H1 (cell line): ENCODE measurements at regions not wholly inside any gene's neighbourhood (a gene's known extent, or its start where the extent isn't known, plus 50 kb on each side); places are given as distances from the start of the nearest gene placed in this dataset.

Experiments
- CTCF ChIA-PET: fragments of 300-600 bp; sonication (Branson Sonifier 250); formaldehyde crosslinking; loops from one replicate; lab custom pipeline; 2021; ENCODE audit not compliant: partially characterized antibody; lab: Charles Lee
- POLR2A ChIA-PET: fragments of 300-600 bp; sonication (Branson Sonifier 250); formaldehyde crosslinking; loops from one replicate; lab custom pipeline; 2021; ENCODE audit warnings: inconsistent platforms; ENCODE audit not compliant: partially characterized antibody; lab: Charles Lee
- DNase-seq, 2 experiments: peaks; one replicate each; pipeline versions ENCODE4 v3.0.0 to v3.0.0-alpha.2; 2010 to 2022; ENCODE audit warnings: low spot score in 2 of 2, low read depth in 1 of 2, mixed read lengths in 1 of 2
- FAIRE-seq: peaks from 2 replicates; lab custom pipeline; 2011; peaks lifted over from hg19 to GRCh38; lab: Jason Lieb, UNC
- H2AFZ ChIP-seq: 2 replicates; pipeline ENCODE4 v1.8.1; 2012; ENCODE audit warnings: low read length, inconsistent platforms
- H2AK5ac ChIP-seq: 2 replicates; pipeline ENCODE4 v1.6.1; 2013; ENCODE audit warnings: low read depth, low read length
- H2BK120ac ChIP-seq: replicated peaks from 2 replicates; pipeline ENCODE3; 2013; ENCODE audit warnings: low read depth, low read length, inconsistent platforms
- H2BK12ac ChIP-seq: 2 replicates; pipeline ENCODE4 v1.6.1; 2013; ENCODE audit warnings: low read depth, low read length
- H2BK15ac ChIP-seq: 2 replicates; pipeline ENCODE4 v1.6.1; 2013; ENCODE audit warnings: low read length
- H2BK20ac ChIP-seq: 2 replicates; pipeline ENCODE4 v1.6.1; 2013; ENCODE audit warnings: low read length
- H2BK5ac ChIP-seq: 2 replicates; pipeline ENCODE4 v1.6.1; 2013; ENCODE audit warnings: low read depth, low read length
- H3K14ac ChIP-seq: 2 replicates; pipeline ENCODE4 v1.6.1; 2013; ENCODE audit warnings: inconsistent platforms; ENCODE audit not compliant: insufficient read length
- H3K18ac ChIP-seq: 2 replicates; pipeline ENCODE4 v1.6.1; 2013; ENCODE audit warnings: low read length; ENCODE audit errors: extremely low read depth
- H3K23ac ChIP-seq: 2 replicates; pipeline ENCODE4 v1.6.1; 2013; ENCODE audit warnings: inconsistent platforms; ENCODE audit not compliant: insufficient read length
- H3K23me2 ChIP-seq: 2 replicates; pipeline ENCODE4 v1.6.1; 2013; ENCODE audit warnings: low read depth, low read length
- H3K27ac ChIP-seq: 2 replicates; pipeline ENCODE4 v1.6.1; 2011; ENCODE audit warnings: low read depth, low read length, inconsistent platforms
- H3K27me3 ChIP-seq, 4 experiments: replicated peaks in 1 of 4; 1 replicate in 1 of 4; 2 replicates in 3 of 4; pipeline versions ENCODE4 v1.6.1 to v1.8.1; 2011 to 2013; ENCODE audit warnings: low read length in 3 of 4, mild to moderate bottlenecking in 3 of 4, inconsistent platforms in 2 of 4, mixed read lengths in 2 of 4, moderate library complexity in 1 of 4; ENCODE audit not compliant: control insufficient read depth in 3 of 4, insufficient read depth in 3 of 4; ENCODE audit errors: extremely low read depth in 1 of 4
- H3K36me3 ChIP-seq, 4 experiments: 2 replicates each; pipeline versions ENCODE4 v1.6.1 to v1.8.1; 2011 to 2013; ENCODE audit warnings: mild to moderate bottlenecking in 4 of 4, low read length in 3 of 4, moderate library complexity in 2 of 4, control low read depth in 1 of 4, inconsistent platforms in 1 of 4; ENCODE audit not compliant: insufficient read depth in 4 of 4, control insufficient read depth in 2 of 4
- H3K4ac ChIP-seq: replicated peaks from 2 replicates; pipeline ENCODE3; 2013; ENCODE audit warnings: low read length, low read depth, mixed read lengths, inconsistent platforms; ENCODE audit not compliant: insufficient read length
- H3K4me1 ChIP-seq, 4 experiments: replicated peaks in 1 of 4; 1 replicate in 1 of 4; 2 replicates in 3 of 4; pipeline versions ENCODE4 v1.6.1 to v1.8.1; 2011 to 2013; ENCODE audit warnings: low read length in 3 of 4, inconsistent platforms in 2 of 4, mixed read lengths in 1 of 4; ENCODE audit not compliant: insufficient read depth in 4 of 4, control insufficient read depth in 3 of 4
- H3K4me2 ChIP-seq, 2 experiments: 2 replicates each; pipeline versions ENCODE4 v1.6.1 to v1.8.1; 2011 to 2013; ENCODE audit warnings: low read depth in 2 of 2, low read length in 2 of 2, control low read depth in 1 of 2, inconsistent platforms in 1 of 2, mild to moderate bottlenecking in 1 of 2; ENCODE audit not compliant: insufficient read depth in 1 of 2
- H3K4me3 ChIP-seq, 4 experiments: fragments of 200-600, 300-600 bp in 1 of 4; sonication (generic), shearing (Covaris generic), sonication (Bioruptor Twin) in 1 of 4; 2 replicates each; pipeline versions ENCODE4 v1.5.1 to v1.8.1; 2011 to 2016; ENCODE audit warnings: low read length in 4 of 4, low read depth in 3 of 4, control low read depth in 2 of 4, inconsistent platforms in 2 of 4, mild to moderate bottlenecking in 2 of 4, mixed read lengths in 1 of 4, moderate library complexity in 1 of 4; ENCODE audit not compliant: insufficient read depth in 2 of 4; ENCODE audit errors: extremely low read depth in 1 of 4
- H3K56ac ChIP-seq: replicated peaks from 2 replicates; pipeline ENCODE3; 2013; ENCODE audit warnings: low read depth, mild to moderate bottlenecking, mixed read lengths, low read length, inconsistent platforms; ENCODE audit not compliant: insufficient read length
- H3K79me1 ChIP-seq: 2 replicates; pipeline ENCODE4 v1.6.1; 2013; ENCODE audit warnings: low read depth, low read length, control low read depth
- H3K79me2 ChIP-seq, 2 experiments: 2 replicates each; pipeline versions ENCODE4 v1.6.1 to v1.8.1; 2012 to 2013; ENCODE audit warnings: low read length in 2 of 2, mild to moderate bottlenecking in 2 of 2, inconsistent platforms in 1 of 2; ENCODE audit not compliant: insufficient read depth in 2 of 2, control insufficient read depth in 1 of 2
- H3K9ac ChIP-seq, 4 experiments: replicated peaks in 1 of 4; 1 replicate in 1 of 4; 2 replicates in 3 of 4; pipeline versions ENCODE4 v1.6.1 to v1.8.1; 2011 to 2013; ENCODE audit warnings: low read depth in 3 of 4, low read length in 3 of 4, control low read depth in 2 of 4, mild to moderate bottlenecking in 2 of 4, moderate library complexity in 2 of 4, inconsistent platforms in 1 of 4; ENCODE audit errors: extremely low read depth in 1 of 4
- H3K9me3 ChIP-seq, 2 experiments: 2 replicates each; pipeline versions ENCODE4 v1.6.1 to v1.8.1; 2012 to 2013; ENCODE audit warnings: mild to moderate bottlenecking in 2 of 2, moderate library complexity in 2 of 2, control low read depth in 1 of 2, inconsistent platforms in 1 of 2, low read depth in 1 of 2, low read length in 1 of 2, mixed read lengths in 1 of 2; ENCODE audit not compliant: insufficient read depth in 2 of 2
- H4K20me1 ChIP-seq, 2 experiments: replicated peaks in 1 of 2; 2 replicates each; pipeline versions ENCODE3 to v1.8.1; 2011 to 2013; ENCODE audit warnings: inconsistent platforms in 2 of 2, low read length in 2 of 2, mild to moderate bottlenecking in 1 of 2; ENCODE audit not compliant: insufficient read depth in 2 of 2, control insufficient read depth in 1 of 2
- H4K5ac ChIP-seq: 2 replicates; pipeline ENCODE4 v1.6.1; 2013; ENCODE audit warnings: low read length, low read depth, mixed read lengths, inconsistent platforms; ENCODE audit not compliant: insufficient read length
- H4K8ac ChIP-seq: 2 replicates; pipeline ENCODE4 v1.8.0; 2013; ENCODE audit warnings: mild to moderate bottlenecking, moderate library complexity, low read length, inconsistent platforms; ENCODE audit not compliant: insufficient read depth; ENCODE audit errors: extremely low read depth
- H4K91ac ChIP-seq: replicated peaks from 2 replicates; pipeline ENCODE3; 2013; ENCODE audit warnings: low read length, mixed read lengths, inconsistent platforms; ENCODE audit not compliant: insufficient read length
- CTBP2 ChIP-seq: IDR thresholded peaks from 2 replicates; pipeline ENCODE4 v1.7.0; 2011; ENCODE audit warnings: borderline replicate concordance, mild to moderate bottlenecking, moderate library complexity, mixed read lengths, low read length; ENCODE audit not compliant: insufficient read depth, insufficient read length
- EP300 ChIP-seq, 2 experiments: IDR thresholded peaks; 1 replicate in 1 of 2; 2 replicates in 1 of 2; pipeline ENCODE4 v1.6.1; 2011 to 2012; ENCODE audit warnings: low read depth in 2 of 2, low read length in 2 of 2, mild to moderate bottlenecking in 2 of 2, borderline replicate concordance in 1 of 2, inconsistent platforms in 1 of 2, moderate library complexity in 1 of 2
- GABPA ChIP-seq: IDR thresholded peaks from 2 replicates; pipeline ENCODE4 v1.6.1; 2011; ENCODE audit warnings: mild to moderate bottlenecking, low read length, moderate library complexity, borderline replicate concordance; ENCODE audit not compliant: insufficient read depth
- POLR2A ChIP-seq, 2 experiments: IDR thresholded peaks; 1 replicate in 1 of 2; 2 replicates in 1 of 2; pipeline ENCODE4 v1.6.1; 2011; ENCODE audit warnings: low read depth in 2 of 2, low read length in 2 of 2, mild to moderate bottlenecking in 2 of 2; ENCODE audit errors: control extremely low read depth in 1 of 2
- RNF2 ChIP-seq: fragments of 200-900, 300-1000 bp; sonication (generic); IDR thresholded peaks from 2 replicates; pipeline ENCODE4 v1.7.1; 2016; ENCODE audit warnings: borderline replicate concordance, low read depth, mild to moderate bottlenecking, antibody characterized with exemption, low read length; ENCODE audit not compliant: poor library complexity, severe bottlenecking; ENCODE audit errors: missing control alignments
- SIX5 ChIP-seq: IDR thresholded peaks from 2 replicates; pipeline ENCODE4 v1.6.1; 2011; ENCODE audit warnings: mild to moderate bottlenecking, low read depth, low read length
- SP2 ChIP-seq: IDR thresholded peaks from 2 replicates; pipeline ENCODE4 v1.6.1; 2012; ENCODE audit warnings: mild to moderate bottlenecking, low read length, inconsistent platforms
- SP4 ChIP-seq: IDR thresholded peaks from 2 replicates; pipeline ENCODE4 v1.6.1; 2012; ENCODE audit warnings: low read length, inconsistent platforms
- WGBS, 2 experiments: shearing (Covaris generic) in 1 of 2; methylation state at CpG; one replicate each; pipeline versions ENCODE4 v1.1.6 to v1.1.7; 2013 to 2015; ENCODE audit warnings: low lambda C conversion rate in 2 of 2, mixed read lengths in 2 of 2, inconsistent platforms in 1 of 2, low coverage in 1 of 2, missing lambda C conversion rate in 1 of 2; ENCODE audit not compliant: insufficient replicate concordance in 2 of 2, insufficient coverage in 1 of 2, insufficient read length in 1 of 2; ENCODE audit errors: extremely low coverage in 1 of 2, missing lambda C conversion rate in 1 of 2; 5-methylcytosine and 5-hydroxymethylcytosine counted together

DNA sequence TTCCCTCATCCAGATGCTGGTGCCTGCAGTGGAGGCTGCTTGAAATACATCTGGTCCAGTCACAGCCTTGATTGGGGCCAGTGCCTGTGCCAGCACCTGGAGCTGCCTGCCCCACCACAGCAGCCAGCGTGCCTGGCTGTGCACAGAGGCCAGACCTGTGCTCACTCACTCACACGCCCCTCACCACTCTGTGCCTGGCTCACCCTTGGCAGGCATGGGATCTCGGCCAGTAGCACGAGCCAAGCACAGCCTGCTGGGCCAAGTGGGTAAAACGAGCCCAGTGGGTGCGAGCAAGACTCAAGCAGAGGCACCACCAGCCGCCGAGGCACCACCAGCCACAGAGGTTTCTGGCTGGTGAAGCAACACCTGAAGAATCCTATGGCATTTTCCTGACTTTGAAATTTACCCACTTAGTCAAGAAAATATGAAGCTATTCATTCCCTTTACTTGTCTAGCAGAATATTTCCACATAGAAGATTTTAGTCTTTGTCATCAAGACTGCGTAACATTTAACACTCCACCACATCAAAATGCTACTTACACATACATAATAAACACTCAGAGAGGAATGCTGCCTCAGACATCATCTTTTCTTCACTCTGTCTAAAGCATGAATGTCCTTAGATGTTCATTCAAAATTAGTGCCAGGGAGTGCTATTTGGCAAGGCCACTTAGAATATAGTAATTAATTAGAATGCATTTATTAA, 424.3 kb upstream of the FAT3 start:
- 98% methylated on average over 9 of the region's 9 CpGs; no CpG with 5 or more reads in 1 of the 2 experiments for WGBS, 2 experiments
- TF ChIP-seq GABPA (no peak), SP4 (no peak), EP300 (IDR thresholded peaks at IDR 0.05; ENCODE audit: borderline replicate concordance in 1 of 2, low read depth in 2 of 2, low read length in 2 of 2) (no peak), CTBP2 (no peak), SIX5 (no peak), RNF2 (no peak), POLR2A (IDR thresholded peaks at IDR 0.05; ENCODE audit: control extremely low read depth in 1 of 2, low read depth in 2 of 2, low read length in 2 of 2) (no peak), SP2 (no peak)

More for the DNA sequence above, 424.3 kb upstream of the FAT3 start:
- no peak overlapping the region for H3K27ac ChIP-seq
- H3K27me3 ChIP-seq, result no peaks in the 10 kb centered on the region
- H2BK5ac ChIP-seq, result peak overlapping the region; percentile 67; the same call in 1 of the 2 replicates
- H4K8ac ChIP-seq, result no peak overlapping the region
- H4K20me1 ChIP-seq, result no peaks in the 10 kb centered on the region
- H4K91ac ChIP-seq, result no peak overlapping the region
- H3K36me3 ChIP-seq, result no peaks in the 10 kb centered on the region
- no peak overlapping the region for H3K4me3 ChIP-seq
- H3K14ac ChIP-seq, result no peak overlapping the region
- H2AFZ ChIP-seq, result no peak overlapping the region
- H3K4me1 ChIP-seq, result peaks cover 0 to 15% (median 7%) of the 10 kb centered on the region in 4 experiments; a peak in 5 of 7 replicates
- no peak overlapping the region for H4K5ac ChIP-seq
- no peak overlapping the region; a peak in 1 of 7 replicates for H3K9ac ChIP-seq
- H2BK20ac ChIP-seq, result no peak overlapping the region
- no peaks in the 10 kb centered on the region for H3K23me2 ChIP-seq
- H3K23ac ChIP-seq, result no peak overlapping the region
- H3K4ac ChIP-seq, result no peak overlapping the region
- H2BK120ac ChIP-seq, result no peak overlapping the region
- ChIA-PET POLR2A (interaction anchor here (0.6 kb wide), 1 partner anchor 1580 kb away, joined by 3 read pairs; no protein-coding TSS in a partner anchor), CTCF (interaction anchor here (0.6 to 1.2 kb wide), 2 partner anchors 71 to 194 kb away, joined by 3 to 4 read pairs; no protein-coding TSS in a partner anchor)
- H3K79me2 ChIP-seq, result no peaks in the 10 kb centered on the region
- no peak overlapping the region for H3K56ac ChIP-seq
- H3K18ac ChIP-seq, result no peak overlapping the region
- H2BK15ac ChIP-seq, result peak overlapping the region; percentile 76; the same call in 1 of the 2 replicates
- no peak overlapping the region for H2AK5ac ChIP-seq
- H3K4me2 ChIP-seq, result no peak overlapping the region
- FAIRE-seq, result no peak
- DNase-seq, result no peak
- no peaks in the 10 kb centered on the region; a peak in 1 of 4 replicates for H3K9me3 ChIP-seq
- no peak overlapping the region for H2BK12ac ChIP-seq
- H3K79me1 ChIP-seq, result no peaks in the 10 kb centered on the region
